ENCODE measurements at regions not wholly inside any gene's neighbourhood (a gene's known extent, or its start where the extent isn't known, plus 50 kb on each side); places are given as distances from the start of the nearest gene placed in this dataset.

- TF ChIP-seq HNF4G (IDR thresholded peaks at IDR 0.05) (no peak), HNF4A (conservative IDR thresholded peaks at IDR 0.05) (no peak)
Observed at GRCh38 chr1:60283690-60284089, 210.1 kb upstream of the C1orf87 start (continued).

- H3K9me3 ChIP-seq (ENCODE audit: control insufficient read depth in 4 of 4, low read length in 3 of 4): no peaks in the 10 kb centered on the region
- peaks cover 4 to 18% (median 15%) of the 10 kb centered on the region in 4 donors for H3K4me1 ChIP-seq (ENCODE audit: control insufficient read depth in 4 of 4, insufficient read depth in 4 of 4, low read length in 3 of 4)
- peak overlapping the region in 1 of 2 donors; percentile 81 for H3K9ac ChIP-seq (ENCODE audit: low read depth in 1 of 2, low read length in 2 of 2)
- H3K27ac ChIP-seq (ENCODE audit: low read depth in 1 of 2, low read length in 2 of 2): peak overlapping the region; percentile 16 to 64
- WGBS: 10% methylated on average over 9 of the region's 9 CpGs
- peak; percentile 44 for DNase-seq (ENCODE audit: low spot score)
- H3K27me3 ChIP-seq (ENCODE audit: control insufficient read depth in 4 of 4, insufficient read depth in 4 of 4, low read length in 3 of 4): no peaks in the 10 kb centered on the region
- TF ChIP-seq MAX (IDR thresholded peaks at IDR 0.05) (no peak), TAF1 (conservative IDR thresholded peaks at IDR 0.05) (no peak), NR2F2 (IDR thresholded peaks at IDR 0.05) (peak; percentile 15), FOXA1 (IDR thresholded peaks at IDR 0.05) (peak; percentile 7), SP1 (IDR thresholded peaks at IDR 0.05) (no peak), JUND (IDR thresholded peaks at IDR 0.05) (peak in 1 of 2 donors; percentile 61), RXRA (IDR thresholded peaks at IDR 0.05) (peak in 1 of 2 donors; percentile 36), FOXA2 (IDR thresholded peaks at IDR 0.05) (no peak), ATF3 (IDR thresholded peaks at IDR 0.05) (no peak), RAD21 (IDR thresholded peaks at IDR 0.05) (peak; percentile 99), CTCF (IDR thresholded peaks at IDR 0.05; ENCODE audit: low read depth, low read length, missing input control) (peak; percentile 96)
- H3K4me3 ChIP-seq (ENCODE audit: low read depth in 1 of 3, low read length in 3 of 3): no peak overlapping the region
- H3K36me3 ChIP-seq (ENCODE audit: control insufficient read depth in 4 of 4, insufficient read depth in 3 of 4, low read depth in 1 of 4, low read length in 3 of 4): no peaks in the 10 kb centered on the region
Observed at GRCh38 chr1:60281360-60281932, 207.9 kb upstream of the C1orf87 start.

GRCh38 chr1:60280819-60281218, 207.2 kb upstream of the C1orf87 start:
- Histone ChIP-seq H3K27ac (ENCODE audit: low read depth in 1 of 2, low read length in 2 of 2) (peak overlapping the region; percentile 34 to 64), H3K9me3 (ENCODE audit: control insufficient read depth in 4 of 4, low read length in 3 of 4) (no peaks in the 10 kb centered on the region), H3K27me3 (ENCODE audit: control insufficient read depth in 4 of 4, insufficient read depth in 4 of 4, low read length in 3 of 4) (no peaks in the 10 kb centered on the region), H3K4me1 (ENCODE audit: control insufficient read depth in 4 of 4, insufficient read depth in 4 of 4, low read length in 3 of 4) (peaks cover 4 to 21% (median 19%) of the 10 kb centered on the region in 4 donors), H3K4me3 (ENCODE audit: low read depth in 1 of 3, low read length in 3 of 3) (no peak overlapping the region), H3K9ac (ENCODE audit: low read depth in 1 of 2, low read length in 2 of 2) (peak overlapping the region in 1 of 2 donors; percentile 81), H3K36me3 (ENCODE audit: control insufficient read depth in 4 of 4, insufficient read depth in 3 of 4, low read depth in 1 of 4, low read length in 3 of 4) (no peaks in the 10 kb centered on the region)
- no peak for TF ChIP-seq NR2F2 (IDR thresholded peaks at IDR 0.05)
- TF ChIP-seq RAD21 (IDR thresholded peaks at IDR 0.05): no peak
- TF ChIP-seq CTCF (IDR thresholded peaks at IDR 0.05; ENCODE audit: low read depth, low read length, missing input control): no peak
- TF ChIP-seq HNF4A (conservative IDR thresholded peaks at IDR 0.05): peak; percentile 41 to 43
- peak; percentile 8 for TF ChIP-seq RXRA (IDR thresholded peaks at IDR 0.05)
- peak; percentile 5 for TF ChIP-seq YY1 (IDR thresholded peaks at IDR 0.05)
- WGBS: 31% methylated on average over 4 of the region's 4 CpGs
- no peak for DNase-seq (ENCODE audit: low spot score)
